ENCODE measurements at regions not wholly inside any gene's neighbourhood (a gene's known extent, or its start where the extent isn't known, plus 50 kb on each side); places are given as distances from the start of the nearest gene placed in this dataset.

DNA sequence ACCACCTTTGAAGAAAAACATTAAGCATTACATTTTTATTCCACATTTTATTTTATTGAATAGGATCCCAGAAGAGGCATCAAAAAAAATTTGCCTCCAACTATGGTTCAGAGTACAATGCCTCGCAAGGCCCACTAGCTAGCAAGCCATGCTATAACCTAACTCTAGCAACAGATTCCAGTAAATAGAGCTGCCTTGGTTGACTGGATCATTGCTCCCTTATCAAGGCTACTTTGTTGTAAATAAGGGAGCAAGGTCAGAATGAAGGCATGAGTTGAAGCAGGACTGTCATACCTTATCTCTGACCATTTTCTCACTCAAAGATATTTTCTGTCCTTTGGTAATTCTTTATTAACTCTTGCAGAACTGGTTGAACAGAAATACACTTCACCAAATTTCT, 672.6 kb downstream of the EPHA4 start:
- DNase-seq (ENCODE audit: low spot score in 2 of 2), result no peak
- Histone ChIP-seq H3K4me1 (no peaks in the 10 kb centered on the region), H3K27ac (no peak overlapping the region), H3K9me3 (no peaks in the 10 kb centered on the region), H3K27me3 (no peaks in the 10 kb centered on the region), H3K36me3 (no peaks in the 10 kb centered on the region), H3K4me3 (no peak overlapping the region)
- TF ChIP-seq, protein P1, sequence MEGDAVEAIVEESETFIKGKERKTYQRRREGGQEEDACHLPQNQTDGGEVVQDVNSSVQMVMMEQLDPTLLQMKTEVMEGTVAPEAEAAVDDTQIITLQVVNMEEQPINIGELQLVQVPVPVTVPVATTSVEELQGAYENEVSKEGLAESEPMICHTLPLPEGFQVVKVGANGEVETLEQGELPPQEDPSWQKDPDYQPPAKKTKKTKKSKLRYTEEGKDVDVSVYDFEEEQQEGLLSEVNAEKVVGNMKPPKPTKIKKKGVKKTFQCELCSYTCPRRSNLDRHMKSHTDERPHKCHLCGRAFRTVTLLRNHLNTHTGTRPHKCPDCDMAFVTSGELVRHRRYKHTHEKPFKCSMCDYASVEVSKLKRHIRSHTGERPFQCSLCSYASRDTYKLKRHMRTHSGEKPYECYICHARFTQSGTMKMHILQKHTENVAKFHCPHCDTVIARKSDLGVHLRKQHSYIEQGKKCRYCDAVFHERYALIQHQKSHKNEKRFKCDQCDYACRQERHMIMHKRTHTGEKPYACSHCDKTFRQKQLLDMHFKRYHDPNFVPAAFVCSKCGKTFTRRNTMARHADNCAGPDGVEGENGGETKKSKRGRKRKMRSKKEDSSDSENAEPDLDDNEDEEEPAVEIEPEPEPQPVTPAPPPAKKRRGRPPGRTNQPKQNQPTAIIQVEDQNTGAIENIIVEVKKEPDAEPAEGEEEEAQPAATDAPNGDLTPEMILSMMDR (IDR thresholded peaks at IDR 0.05), result no peak
- intact Hi-C loops (cut with DNase I), result no loop called here

DNA sequence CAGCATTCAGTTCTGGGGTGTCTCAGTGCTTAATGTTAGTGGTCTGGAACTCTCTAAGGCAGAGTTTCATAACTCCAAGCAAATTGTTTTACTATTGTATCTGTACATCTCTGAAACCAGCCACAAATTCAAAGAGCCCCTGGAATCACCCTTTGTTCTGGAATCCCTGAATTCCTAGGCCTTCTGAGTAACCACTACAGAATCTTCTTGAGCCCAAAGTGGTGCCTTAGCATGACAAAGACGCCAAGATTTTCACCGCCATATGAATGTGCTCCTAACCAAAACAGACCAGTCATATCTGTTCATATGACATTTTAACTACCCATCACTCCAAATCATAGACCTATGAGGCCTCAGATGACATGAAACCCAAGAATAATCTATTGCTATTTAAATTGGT, 668.1 kb downstream of the EPHA4 start:
- intact Hi-C loops (cut with DNase I), result no loop called here
- Histone ChIP-seq H3K27me3 (no peaks in the 10 kb centered on the region), H3K9me3 (no peaks in the 10 kb centered on the region), H3K27ac (no peak overlapping the region), H3K4me1 (no peaks in the 10 kb centered on the region), H3K36me3 (no peaks in the 10 kb centered on the region), H3K4me3 (no peak overlapping the region)
- no peak for DNase-seq (ENCODE audit: low spot score in 2 of 2)
- TF ChIP-seq, protein P1 (IDR thresholded peaks at IDR 0.05), result no peak

DNA sequence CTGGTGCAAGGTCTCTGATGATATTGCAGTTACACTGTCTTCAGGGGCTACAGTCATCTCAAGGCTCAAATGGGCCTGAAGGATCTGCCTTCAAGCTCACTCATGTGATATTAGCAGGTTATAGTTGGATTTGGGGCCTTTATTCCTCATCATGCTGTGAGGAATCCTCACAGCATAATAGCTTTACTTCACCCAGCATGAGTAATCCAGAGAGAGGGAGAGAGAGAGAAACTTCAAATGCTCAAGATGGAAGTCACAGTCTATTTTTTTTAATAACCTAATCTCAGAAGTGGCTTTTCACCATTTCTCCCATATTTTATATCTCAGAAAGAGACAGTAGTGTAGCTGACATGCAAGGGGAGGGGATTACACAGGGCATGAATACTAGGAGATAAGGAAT, 658.7 kb downstream of the EPHA4 start:
- Histone ChIP-seq H3K36me3 (no peaks in the 10 kb centered on the region), H3K27ac (no peak overlapping the region), H3K4me3 (no peak overlapping the region), H3K27me3 (no peaks in the 10 kb centered on the region), H3K9me3 (no peaks in the 10 kb centered on the region), H3K4me1 (peaks cover 3 to 4% of the 10 kb centered on the region in 2 donors)
- intact Hi-C loops (cut with DNase I), result no loop called here
- no peak for DNase-seq (ENCODE audit: low spot score in 2 of 2)
- TF ChIP-seq, protein P1 (IDR thresholded peaks at IDR 0.05), result no peak

DNA sequence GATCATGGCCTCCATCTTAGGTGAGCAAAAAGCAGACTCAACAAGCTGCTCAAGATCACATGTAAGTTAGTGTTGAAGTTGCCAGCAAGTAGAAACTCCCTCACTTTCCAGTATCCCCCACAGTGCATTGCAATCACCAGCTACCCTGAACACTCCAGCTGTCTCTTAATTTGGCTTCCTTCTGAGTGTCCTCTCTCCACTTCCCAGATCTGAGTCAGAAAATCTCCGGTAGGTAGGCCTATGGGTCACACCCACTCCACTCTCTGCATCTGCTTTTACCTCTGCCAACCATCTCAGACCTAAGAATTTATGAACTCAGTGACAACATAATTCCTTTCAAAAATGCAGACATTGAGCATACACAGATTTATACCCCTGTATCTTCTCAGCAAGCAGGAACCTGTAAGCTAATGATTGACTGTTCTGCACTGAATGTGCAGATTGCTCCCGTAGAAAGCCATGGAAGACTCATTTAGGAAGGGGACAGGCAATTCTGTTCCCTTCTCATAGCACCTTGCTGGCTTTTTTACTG, 656.9 kb downstream of the EPHA4 start:
- Histone ChIP-seq H3K27ac (no peak overlapping the region), H3K9me3 (no peaks in the 10 kb centered on the region), H3K27me3 (no peaks in the 10 kb centered on the region), H3K36me3 (no peaks in the 10 kb centered on the region), H3K4me1 (peaks cover 3 to 4% of the 10 kb centered on the region in 2 donors), H3K4me3 (no peak overlapping the region)
- TF ChIP-seq, protein P1 (IDR thresholded peaks at IDR 0.05), result no peak
- no peak for DNase-seq (ENCODE audit: low spot score in 2 of 2)
- intact Hi-C loops (cut with DNase I), result no loop called here

DNA sequence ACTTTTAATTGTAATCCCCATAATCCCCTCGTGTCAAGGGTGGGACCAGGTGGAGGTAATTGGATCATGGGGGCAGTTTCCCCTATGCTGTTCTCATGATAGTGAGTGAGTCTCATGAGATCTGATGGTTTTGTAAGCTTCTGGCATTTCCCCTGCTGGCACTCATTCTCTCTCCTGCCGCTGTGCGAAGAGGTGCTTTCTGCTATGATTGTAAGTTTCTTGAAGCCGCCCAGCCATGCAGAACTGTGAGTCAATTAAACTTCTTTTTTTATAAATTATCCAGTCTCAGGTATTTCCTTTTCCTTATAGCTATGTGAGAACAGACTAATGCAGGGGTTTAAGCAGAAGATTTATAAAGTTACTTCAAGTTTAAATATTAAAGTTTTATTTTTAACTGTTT, 655.2 kb downstream of the EPHA4 start:
- H3K27me3 ChIP-seq, result no peaks in the 10 kb centered on the region
- peaks cover 3 to 4% of the 10 kb centered on the region in 2 donors for H3K4me1 ChIP-seq
- H3K9me3 ChIP-seq, result no peaks in the 10 kb centered on the region
- DNase-seq (ENCODE audit: low spot score in 2 of 2), result no peak
- H3K27ac ChIP-seq, result no peak overlapping the region
- TF ChIP-seq, protein P1 (IDR thresholded peaks at IDR 0.05), result no peak
- H3K4me3 ChIP-seq, result no peak overlapping the region
- H3K36me3 ChIP-seq, result no peaks in the 10 kb centered on the region
- intact Hi-C loops (cut with DNase I), result no loop called here

Data from ascending aorta (tissue), 2 donors.